Activated naive CD4-positive, alpha-beta T cell treated with anti-CD3 and anti-CD28 coated beads, Interleukin-2, amount 50 U/mL, for 24 hours (primary cell): ENCODE measurements at regions not wholly inside any gene's neighbourhood (a gene's known extent, or its start where the extent isn't known, plus 50 kb on each side); places are given as distances from the start of the nearest gene placed in this dataset.

ENCODE experiments used
- H3K27ac Mint-ChIP-seq: one replicate; pipeline ENCODE4 v1.8.0; 2021; ENCODE audit warnings: mild to moderate bottlenecking, mixed read lengths
- H3K27me3 Mint-ChIP-seq: one replicate; pipeline ENCODE4 v1.8.0; 2021; ENCODE audit warnings: mixed read lengths
- H3K36me3 Mint-ChIP-seq: one replicate; pipeline ENCODE4 v1.8.0; 2021; ENCODE audit warnings: mixed read lengths
- H3K4me1 Mint-ChIP-seq: one replicate; pipeline ENCODE4 v1.8.0; 2021; ENCODE audit warnings: mixed read lengths
- H3K4me3 Mint-ChIP-seq: one replicate; pipeline ENCODE4 v1.8.0; 2021; ENCODE audit warnings: mild to moderate bottlenecking, mixed read lengths
- H3K9me3 Mint-ChIP-seq: one replicate; pipeline ENCODE4 v1.8.0; 2021; ENCODE audit warnings: mixed read lengths

- Mint-ChIP-seq H3K27me3 (no peaks in the 10 kb centered on the region), H3K4me1 (no peaks in the 10 kb centered on the region)
Measured at GRCh38 chr17:69860142-69860680, 214.8 kb upstream of the KCNJ16 start.

GRCh38 chr17:69864462-69864861 is 210.6 kb upstream of the KCNJ16 start:
- Mint-ChIP-seq H3K36me3 (no peaks in the 10 kb centered on the region), H3K27me3 (no peaks in the 10 kb centered on the region), H3K4me3 (no peak overlapping the region)

More at GRCh38 chr17:69860142-69860680, 214.8 kb upstream of the KCNJ16 start:
- Mint-ChIP-seq H3K27ac (no peak overlapping the region), H3K36me3 (no peaks in the 10 kb centered on the region), H3K4me3 (no peak overlapping the region), H3K9me3 (peaks cover 12% of the 10 kb centered on the region)

GRCh38 chr17:69869667-69870066 is 205.4 kb upstream of the KCNJ16 start:
- H3K27me3 Mint-ChIP-seq, result no peaks in the 10 kb centered on the region
- H3K4me1 Mint-ChIP-seq, result no peaks in the 10 kb centered on the region
- no peaks in the 10 kb centered on the region for H3K36me3 Mint-ChIP-seq
- peaks cover 5% of the 10 kb centered on the region for H3K9me3 Mint-ChIP-seq
- no peak overlapping the region for H3K4me3 Mint-ChIP-seq
- H3K27ac Mint-ChIP-seq, result no peak overlapping the region

More at GRCh38 chr17:69864462-69864861, 210.6 kb upstream of the KCNJ16 start:
- Mint-ChIP-seq H3K9me3 (peaks cover 5% of the 10 kb centered on the region), H3K4me1 (no peaks in the 10 kb centered on the region), H3K27ac (no peak overlapping the region)

GRCh38 chr17:69870091-69870530 is 204.9 kb upstream of the KCNJ16 start:
- Mint-ChIP-seq H3K27ac (no peak overlapping the region), H3K4me1 (no peaks in the 10 kb centered on the region), H3K9me3 (peaks cover 6% of the 10 kb centered on the region), H3K4me3 (no peak overlapping the region), H3K27me3 (no peaks in the 10 kb centered on the region), H3K36me3 (no peaks in the 10 kb centered on the region)

- H3K36me3 Mint-ChIP-seq, result no peaks in the 10 kb centered on the region
- H3K27me3 Mint-ChIP-seq, result peaks cover 1% of the 10 kb centered on the region
- no peaks in the 10 kb centered on the region for H3K4me1 Mint-ChIP-seq
- H3K27ac Mint-ChIP-seq, result no peak overlapping the region
- no peak overlapping the region for H3K4me3 Mint-ChIP-seq
- peaks cover 12% of the 10 kb centered on the region for H3K9me3 Mint-ChIP-seq
Measured at GRCh38 chr17:69870751-69871199, 204.2 kb upstream of the KCNJ16 start.

- peaks cover 1% of the 10 kb centered on the region for H3K27me3 Mint-ChIP-seq
Measured at GRCh38 chr17:69871318-69871717, 203.7 kb upstream of the KCNJ16 start.

GRCh38 chr17:69872675-69873262 is 202.3 kb upstream of the KCNJ16 start:
- H3K27ac Mint-ChIP-seq, result no peak overlapping the region
- H3K9me3 Mint-ChIP-seq, result peaks cover 13% of the 10 kb centered on the region
- peaks cover 1% of the 10 kb centered on the region for H3K27me3 Mint-ChIP-seq
- no peaks in the 10 kb centered on the region for H3K4me1 Mint-ChIP-seq
- H3K36me3 Mint-ChIP-seq, result no peaks in the 10 kb centered on the region
- no peak overlapping the region for H3K4me3 Mint-ChIP-seq

More at GRCh38 chr17:69871318-69871717, 203.7 kb upstream of the KCNJ16 start:
- Mint-ChIP-seq H3K27ac (no peak overlapping the region), H3K9me3 (peaks cover 13% of the 10 kb centered on the region), H3K4me1 (no peaks in the 10 kb centered on the region), H3K36me3 (no peaks in the 10 kb centered on the region), H3K4me3 (no peak overlapping the region)

GRCh38 chr17:69874175-69874670 is 200.8 kb upstream of the KCNJ16 start:
- Mint-ChIP-seq H3K36me3 (no peaks in the 10 kb centered on the region), H3K4me3 (no peak overlapping the region), H3K4me1 (no peaks in the 10 kb centered on the region), H3K9me3 (peaks cover 8% of the 10 kb centered on the region), H3K27me3 (peaks cover 1% of the 10 kb centered on the region), H3K27ac (no peak overlapping the region)

- Mint-ChIP-seq H3K36me3 (no peaks in the 10 kb centered on the region), H3K4me3 (no peak overlapping the region), H3K9me3 (peaks cover 8% of the 10 kb centered on the region), H3K4me1 (no peaks in the 10 kb centered on the region), H3K27ac (no peak overlapping the region), H3K27me3 (peaks cover 1% of the 10 kb centered on the region)
Measured at GRCh38 chr17:69876757-69877156, 198.3 kb upstream of the KCNJ16 start.

- Mint-ChIP-seq H3K36me3 (no peaks in the 10 kb centered on the region), H3K4me1 (no peaks in the 10 kb centered on the region), H3K9me3 (peaks cover 8% of the 10 kb centered on the region), H3K4me3 (no peak overlapping the region), H3K27ac (no peak overlapping the region), H3K27me3 (peaks cover 1% of the 10 kb centered on the region)
Measured at GRCh38 chr17:69878661-69879060, 196.4 kb upstream of the KCNJ16 start.

- H3K4me1 Mint-ChIP-seq, result no peaks in the 10 kb centered on the region
- peaks cover 1% of the 10 kb centered on the region for H3K27me3 Mint-ChIP-seq
- H3K27ac Mint-ChIP-seq, result no peak overlapping the region
- no peak overlapping the region for H3K4me3 Mint-ChIP-seq
- H3K36me3 Mint-ChIP-seq, result no peaks in the 10 kb centered on the region
- H3K9me3 Mint-ChIP-seq, result peaks cover 8% of the 10 kb centered on the region
Measured at GRCh38 chr17:69879576-69879975, 195.4 kb upstream of the KCNJ16 start.

- Mint-ChIP-seq H3K27me3 (peaks cover under 1% of the 10 kb centered on the region), H3K9me3 (peaks cover 2% of the 10 kb centered on the region), H3K27ac (no peak overlapping the region), H3K4me3 (no peak overlapping the region), H3K4me1 (no peaks in the 10 kb centered on the region), H3K36me3 (no peaks in the 10 kb centered on the region)
Measured at GRCh38 chr17:69880591-69881112, 194.4 kb upstream of the KCNJ16 start.

- Mint-ChIP-seq H3K4me1 (no peaks in the 10 kb centered on the region), H3K9me3 (no peaks in the 10 kb centered on the region), H3K4me3 (no peak overlapping the region), H3K36me3 (no peaks in the 10 kb centered on the region), H3K27me3 (no peaks in the 10 kb centered on the region), H3K27ac (no peak overlapping the region)
Measured at GRCh38 chr17:69882281-69882680, 192.7 kb upstream of the KCNJ16 start.

GRCh38 chr17:69883120-69883519 is 191.9 kb upstream of the KCNJ16 start:
- H3K27me3 Mint-ChIP-seq, result no peaks in the 10 kb centered on the region
- no peak overlapping the region for H3K4me3 Mint-ChIP-seq
- H3K36me3 Mint-ChIP-seq, result no peaks in the 10 kb centered on the region
- no peak overlapping the region for H3K27ac Mint-ChIP-seq
- H3K4me1 Mint-ChIP-seq, result no peaks in the 10 kb centered on the region
- H3K9me3 Mint-ChIP-seq, result no peaks in the 10 kb centered on the region

GRCh38 chr17:69884356-69884755 is 190.7 kb upstream of the KCNJ16 start:
- no peak overlapping the region for H3K27ac Mint-ChIP-seq
- H3K4me3 Mint-ChIP-seq, result no peak overlapping the region
- no peaks in the 10 kb centered on the region for H3K36me3 Mint-ChIP-seq
- H3K4me1 Mint-ChIP-seq, result no peaks in the 10 kb centered on the region
- H3K9me3 Mint-ChIP-seq, result no peaks in the 10 kb centered on the region
- H3K27me3 Mint-ChIP-seq, result no peaks in the 10 kb centered on the region

- no peaks in the 10 kb centered on the region for H3K36me3 Mint-ChIP-seq
- no peaks in the 10 kb centered on the region for H3K9me3 Mint-ChIP-seq
- H3K4me3 Mint-ChIP-seq, result no peak overlapping the region
- no peaks in the 10 kb centered on the region for H3K27me3 Mint-ChIP-seq
- no peak overlapping the region for H3K27ac Mint-ChIP-seq
- no peaks in the 10 kb centered on the region for H3K4me1 Mint-ChIP-seq
Measured at GRCh38 chr17:69884846-69885245, 190.2 kb upstream of the KCNJ16 start.
